HG03045 (cell line): ENCODE measurements at regions not wholly inside any gene's neighbourhood (a gene's known extent, or its start where the extent isn't known, plus 50 kb on each side); places are given as distances from the start of the nearest gene placed in this dataset.

Experiments used
- ATAC-seq: cut with Tn5 transposase; IDR thresholded peaks from one replicate; pipeline ENCODE4 v1.9.1; 2021; ENCODE audit warnings: mild to moderate bottlenecking, moderate library complexity; ENCODE audit not compliant: unreplicated experiment

DNA sequence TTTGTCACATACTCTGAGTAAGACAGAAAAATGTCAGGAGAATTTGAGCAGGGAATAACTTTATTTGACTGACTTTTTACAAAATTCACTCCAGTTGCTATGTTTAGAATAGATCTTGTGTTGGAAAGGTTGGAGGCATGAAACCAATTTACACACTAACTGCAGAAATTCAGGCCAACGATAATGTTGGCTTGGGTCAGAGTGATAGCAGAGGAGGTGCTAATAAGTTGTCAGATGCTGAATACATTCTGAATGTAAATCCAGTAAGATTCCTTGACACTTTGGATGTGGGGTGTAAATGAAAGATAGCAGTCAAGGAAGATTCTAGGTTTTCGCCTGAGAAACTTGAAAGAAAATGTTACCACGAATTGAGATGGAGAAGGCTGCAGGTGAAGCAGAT lies 502.5 kb upstream of the GHITM start:
- no peak for ATAC-seq

DNA sequence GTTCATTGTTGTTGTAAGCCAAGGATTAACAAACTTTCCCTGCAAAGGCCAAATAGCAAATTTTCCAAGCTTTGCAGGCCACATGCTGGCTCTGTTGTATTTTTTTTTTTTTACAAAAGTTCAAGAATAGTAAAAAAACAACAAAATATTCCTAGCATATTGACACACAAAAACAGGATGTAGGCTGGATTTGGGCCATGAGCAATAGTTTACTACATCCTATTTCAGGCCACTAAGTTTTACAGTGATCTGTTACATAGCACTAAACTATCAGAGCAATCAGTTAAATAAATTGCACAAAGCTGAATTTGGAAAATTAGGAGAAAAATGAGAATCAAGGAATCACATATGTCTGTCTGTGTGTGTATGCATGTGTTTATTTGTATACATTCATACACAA lies 491.8 kb upstream of the GHITM start:
- ATAC-seq, result no peak

DNA sequence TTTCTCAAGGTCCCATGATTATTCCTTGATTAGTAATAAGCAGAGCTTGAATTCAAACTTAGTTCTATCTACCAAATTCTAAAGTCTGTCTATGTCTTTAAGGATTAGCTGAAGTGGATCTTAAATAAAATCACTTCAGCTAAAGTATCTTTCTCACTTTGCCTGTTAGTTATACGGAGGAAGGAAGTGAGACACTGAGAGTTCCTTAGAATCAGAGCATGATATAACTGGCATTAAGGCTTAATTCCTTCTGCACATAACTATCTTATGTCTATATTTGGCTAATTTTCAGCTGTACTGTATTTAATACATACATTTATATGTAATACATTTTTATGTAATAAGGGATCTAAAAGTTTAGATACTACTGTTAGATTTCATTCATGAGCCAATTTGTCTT lies 491.1 kb upstream of the GHITM start:
- no peak for ATAC-seq

DNA sequence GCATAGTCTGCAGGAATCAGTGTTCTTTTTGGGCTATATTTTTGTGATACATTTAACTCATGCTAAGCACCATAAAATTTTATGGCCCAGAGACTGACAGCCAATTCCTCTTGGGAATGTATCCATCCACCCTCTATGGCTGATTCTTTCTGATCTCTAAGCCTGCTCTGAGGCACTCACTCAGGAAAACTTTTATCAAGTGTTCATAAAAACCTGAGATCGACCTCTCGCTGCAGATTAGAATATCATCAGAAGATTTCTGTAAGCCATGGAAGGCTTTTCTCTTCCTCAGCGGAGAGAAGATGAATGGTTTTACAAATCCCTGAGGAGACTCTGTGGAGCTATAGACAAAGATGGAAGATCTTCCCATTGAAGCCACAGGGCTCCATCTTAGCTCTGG lies 489.8 kb upstream of the GHITM start:
- no peak for ATAC-seq

DNA sequence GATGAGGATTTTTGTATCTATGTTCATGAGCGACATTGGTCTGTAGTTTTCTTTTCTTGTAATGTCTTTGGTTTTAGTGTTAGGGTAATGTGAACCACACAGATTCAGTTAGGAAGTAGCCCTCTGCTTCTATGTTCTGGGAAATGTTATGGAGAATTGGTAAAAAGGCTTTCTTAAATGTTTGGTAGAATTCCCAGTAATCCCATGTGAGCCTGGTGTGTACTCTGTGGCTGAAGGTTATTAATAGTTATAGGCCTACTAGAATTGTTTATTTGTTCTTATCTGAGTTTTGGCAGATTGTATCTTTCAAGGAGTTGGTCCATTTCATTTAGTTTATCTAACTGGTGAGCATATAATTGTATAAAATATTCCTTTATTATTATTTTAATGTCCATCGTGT lies 484.6 kb upstream of the GHITM start:
- ATAC-seq, result no peak

DNA sequence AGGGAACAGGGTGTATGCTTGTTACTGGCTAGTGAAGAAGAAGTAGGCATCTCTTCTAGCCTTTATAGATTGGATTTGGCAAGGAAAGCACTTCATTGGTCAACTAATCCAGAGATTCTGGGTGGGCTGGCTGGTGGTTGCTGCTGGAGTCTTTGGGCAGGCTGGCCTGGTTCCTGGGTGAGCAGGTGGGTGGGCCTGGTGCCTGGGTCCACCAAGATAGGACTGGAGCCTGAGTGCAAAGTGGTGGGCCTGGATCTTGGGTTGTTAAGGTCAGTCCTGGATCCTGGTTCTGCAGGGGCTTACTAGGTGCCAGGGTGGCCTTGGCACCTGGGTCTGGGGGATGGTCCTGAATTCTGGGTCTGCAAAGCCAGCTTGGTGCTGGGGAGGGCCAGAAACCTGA lies 482.4 kb upstream of the GHITM start:
- ATAC-seq, result no peak

DNA sequence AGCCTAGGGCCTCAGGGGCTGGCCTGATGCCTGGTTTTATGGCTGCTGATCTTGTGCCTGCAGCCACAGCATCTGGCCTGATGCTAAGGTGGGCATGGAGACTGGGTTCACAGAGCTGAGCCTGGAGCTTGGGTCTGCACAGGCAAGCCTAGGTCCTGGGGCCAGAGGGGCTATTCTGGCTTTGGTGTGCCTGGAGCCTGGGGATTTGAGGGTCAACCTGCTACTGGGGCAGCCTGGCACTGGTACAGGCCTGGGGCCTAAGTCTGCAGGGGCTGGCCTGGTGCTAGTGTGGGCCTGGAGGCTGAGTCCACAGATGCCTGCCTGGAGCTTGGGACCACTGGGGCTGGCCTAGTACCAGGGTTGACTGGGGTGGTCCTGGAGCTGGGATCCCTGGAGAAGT lies 481.8 kb upstream of the GHITM start:
- ATAC-seq, result no peak

DNA sequence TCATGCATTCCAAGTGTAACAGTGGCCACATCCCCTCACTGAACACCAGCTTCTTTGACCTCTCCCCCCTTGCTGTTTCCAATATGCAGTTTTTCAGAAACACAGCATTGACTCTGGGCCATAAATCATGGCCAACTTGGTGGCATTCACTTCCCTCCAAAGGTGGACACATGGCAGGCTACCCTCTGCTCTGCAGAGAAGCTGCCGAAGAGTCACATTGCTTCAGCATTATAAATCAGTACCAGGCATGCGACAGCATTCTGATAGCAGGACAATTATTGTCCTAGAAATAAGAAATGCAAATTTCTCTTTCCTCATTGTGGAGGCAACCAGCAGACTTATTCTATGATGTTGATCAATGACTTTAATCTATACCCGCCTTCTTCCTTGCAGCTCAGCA lies 475.4 kb upstream of the GHITM start:
- ATAC-seq, result no peak

DNA sequence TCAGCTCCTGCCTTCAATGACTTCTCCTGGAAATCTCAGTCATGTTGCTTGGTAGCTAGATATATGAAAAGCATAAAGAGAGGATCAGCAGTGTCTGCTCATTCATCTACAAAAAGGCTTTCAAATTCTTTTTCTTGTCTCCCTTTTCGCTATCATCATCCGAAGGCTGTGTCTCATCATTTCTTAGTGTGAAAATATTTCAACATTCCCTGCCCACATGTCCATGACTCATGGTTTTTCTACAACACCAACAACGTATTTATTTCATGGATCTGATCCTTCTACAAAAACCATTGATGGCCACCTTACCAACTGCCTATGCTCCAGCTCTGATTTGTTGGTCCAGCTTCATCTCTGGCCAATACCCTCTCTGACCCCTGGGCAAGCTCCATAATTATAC lies 472.5 kb upstream of the GHITM start:
- ATAC-seq, result no peak

DNA sequence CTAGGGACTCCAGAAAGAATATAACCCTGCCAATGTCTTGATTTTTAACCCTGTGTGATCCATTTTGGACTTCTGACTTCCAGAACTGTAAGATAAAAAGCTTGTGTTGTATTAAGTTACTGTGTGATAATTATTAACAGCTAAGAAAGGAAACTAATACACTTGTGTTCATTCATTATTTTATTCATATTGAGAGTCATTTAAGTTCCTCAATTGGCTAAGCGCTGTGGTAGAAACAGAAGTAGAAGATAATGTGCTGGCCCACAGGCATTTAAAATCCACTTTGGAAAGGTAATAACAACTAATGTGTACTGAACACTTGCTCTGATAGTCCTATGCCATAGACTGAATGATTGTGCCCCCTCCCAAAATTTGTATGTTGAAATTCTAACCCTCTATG lies 471.7 kb upstream of the GHITM start:
- ATAC-seq, result no peak

DNA sequence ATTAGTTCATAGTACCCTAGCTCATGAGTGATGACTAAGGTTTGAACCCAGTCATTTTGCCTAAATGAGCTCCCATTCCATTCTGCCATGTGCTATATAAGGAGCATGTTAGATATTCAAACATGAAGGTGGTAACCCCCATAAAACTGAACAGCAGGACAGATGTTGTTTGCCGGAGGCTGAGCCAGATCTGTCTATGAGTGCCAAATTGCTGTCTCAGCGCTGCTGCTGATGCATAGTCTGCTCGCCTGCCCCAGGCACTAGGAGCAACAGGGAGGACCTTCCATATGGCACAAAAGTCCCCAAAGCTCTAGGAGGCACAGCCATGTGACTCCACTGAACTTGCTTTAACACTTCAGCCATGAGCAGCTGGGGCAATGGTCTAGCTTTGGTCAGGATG lies 466.0 kb upstream of the GHITM start:
- no peak for ATAC-seq

DNA sequence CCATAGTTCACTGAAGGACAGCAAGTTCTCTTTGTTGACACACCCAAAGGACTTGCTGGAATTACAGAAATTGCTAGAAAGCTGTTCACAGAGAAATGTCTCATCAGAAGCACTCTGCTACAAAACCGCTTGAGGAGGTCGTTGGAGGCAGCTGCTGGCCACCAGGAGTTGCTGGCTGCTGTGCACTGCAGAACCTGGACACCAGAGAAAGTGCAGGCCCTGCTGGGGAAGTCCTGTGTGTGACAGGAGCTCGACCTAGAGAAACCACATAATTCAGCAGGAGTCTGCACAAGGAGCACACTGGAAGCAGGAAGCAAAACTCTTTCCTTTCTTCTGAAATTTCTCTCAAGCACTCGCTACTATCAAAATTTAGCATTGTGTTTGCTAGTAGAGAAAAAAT lies 461.5 kb upstream of the GHITM start:
- no peak for ATAC-seq

DNA sequence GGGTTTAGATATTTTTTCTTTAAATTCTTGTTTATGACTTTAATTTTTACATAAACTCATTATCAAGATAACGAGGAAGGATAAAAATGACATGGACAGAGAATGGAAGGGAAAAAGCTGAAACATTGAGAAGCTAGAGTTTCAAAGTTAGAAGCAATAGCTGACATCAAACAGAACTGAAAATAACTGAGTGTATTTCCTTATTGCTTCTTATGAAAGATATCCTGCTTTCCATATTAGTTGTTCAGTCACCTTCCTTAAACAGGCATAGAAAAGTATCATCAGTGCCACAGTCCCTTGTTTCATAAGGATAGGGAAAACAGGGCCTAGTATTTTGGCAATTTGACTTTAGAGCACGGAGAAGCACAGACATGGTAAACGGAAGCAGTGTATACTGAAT lies 460.5 kb upstream of the GHITM start:
- peak; percentile 31 for ATAC-seq

DNA sequence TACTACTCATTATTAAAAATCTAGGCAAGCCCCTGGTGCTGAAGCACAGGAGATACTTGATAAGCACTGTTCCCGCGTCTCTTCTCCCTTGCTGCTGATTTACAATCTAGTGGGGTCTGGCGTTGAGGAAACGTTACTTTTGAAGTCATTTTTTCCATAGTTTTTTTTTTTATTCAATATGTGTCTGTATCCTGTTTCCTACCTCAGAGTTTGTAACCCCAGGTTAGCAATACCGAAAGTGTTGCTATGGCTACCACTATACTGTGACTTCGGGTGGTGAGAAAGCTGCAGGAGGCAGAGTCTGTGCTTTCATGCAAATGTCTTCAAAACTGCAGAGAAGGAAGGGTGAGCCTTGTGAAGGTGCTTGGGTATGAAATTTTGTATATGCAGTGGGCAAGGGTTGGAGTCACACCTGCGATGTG lies 458.8 kb upstream of the GHITM start:
- peak; percentile 98 for ATAC-seq

DNA sequence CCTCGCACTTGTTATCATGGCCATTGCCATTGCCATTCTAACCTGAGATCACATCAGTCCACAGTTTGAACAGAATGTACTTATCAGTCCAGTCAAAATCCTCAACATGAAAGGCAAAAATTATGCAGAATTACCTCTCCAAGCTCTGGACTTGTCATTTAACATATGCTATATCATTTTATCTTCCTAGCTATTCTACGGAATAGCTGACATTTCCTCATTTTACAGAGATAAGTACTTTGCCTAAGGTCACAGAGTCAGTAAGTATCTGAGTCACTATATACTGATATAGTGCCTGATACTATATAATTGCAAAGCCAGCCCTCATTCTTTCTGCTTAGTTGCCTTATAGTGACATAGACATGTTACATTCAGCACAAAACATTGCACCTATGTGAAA lies 456.9 kb upstream of the GHITM start:
- no peak for ATAC-seq

DNA sequence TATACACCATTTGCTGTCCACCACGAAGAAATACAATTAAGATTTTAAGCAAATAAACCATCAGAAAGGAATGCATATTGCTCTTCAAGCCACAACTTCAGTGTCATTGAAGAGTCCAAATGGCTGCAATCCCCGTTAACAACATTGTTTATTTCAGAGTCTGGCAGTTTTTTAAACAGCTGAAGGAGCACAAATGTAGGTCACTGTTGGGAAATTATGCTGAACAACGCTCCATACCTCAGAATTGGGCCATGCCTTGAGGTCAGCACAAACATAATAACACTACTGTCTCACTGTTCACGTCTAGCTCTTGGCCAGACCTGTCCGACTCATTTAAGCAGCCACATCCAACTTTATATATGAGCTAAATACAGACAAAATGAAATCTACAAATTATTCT lies 453.9 kb upstream of the GHITM start:
- no peak for ATAC-seq

DNA sequence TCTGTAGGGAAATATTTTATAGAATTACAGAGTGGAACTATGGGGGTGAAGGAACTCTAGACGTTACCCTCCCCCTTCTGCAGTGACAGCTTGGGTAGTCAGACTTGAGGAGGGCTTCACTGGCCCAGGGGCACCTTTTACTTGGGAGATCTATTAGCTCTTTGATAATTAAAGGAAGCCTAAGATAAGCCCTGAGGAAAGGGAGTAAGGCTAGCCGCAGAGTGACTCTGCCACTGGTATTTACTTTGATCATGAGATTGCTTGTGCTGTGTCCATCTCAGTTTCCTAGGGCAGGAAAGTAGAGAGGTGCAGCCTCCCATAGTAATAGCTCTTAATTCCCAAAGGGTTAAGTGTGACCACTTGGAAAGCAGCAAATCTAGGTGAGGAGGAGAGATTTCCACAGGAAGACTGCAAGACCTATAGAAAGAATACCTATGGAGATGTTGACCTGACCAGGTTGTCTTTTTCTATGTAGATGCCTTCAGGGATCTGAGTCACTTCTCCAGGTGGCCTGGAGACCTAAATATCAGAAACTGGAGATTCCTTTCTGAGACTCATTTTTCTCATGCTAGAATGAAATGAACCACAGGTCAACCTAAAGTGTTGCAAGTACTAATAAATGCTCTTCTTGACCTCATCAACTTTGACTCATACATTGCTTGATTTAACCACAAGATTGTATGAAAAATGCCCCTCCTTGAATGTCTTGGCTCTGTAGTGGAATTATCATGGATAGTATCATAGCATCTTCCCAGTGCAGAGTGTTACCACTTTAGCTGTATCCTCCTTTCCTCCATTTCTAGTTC lies 447.3 kb upstream of the GHITM start:
- ATAC-seq, result no peak

DNA sequence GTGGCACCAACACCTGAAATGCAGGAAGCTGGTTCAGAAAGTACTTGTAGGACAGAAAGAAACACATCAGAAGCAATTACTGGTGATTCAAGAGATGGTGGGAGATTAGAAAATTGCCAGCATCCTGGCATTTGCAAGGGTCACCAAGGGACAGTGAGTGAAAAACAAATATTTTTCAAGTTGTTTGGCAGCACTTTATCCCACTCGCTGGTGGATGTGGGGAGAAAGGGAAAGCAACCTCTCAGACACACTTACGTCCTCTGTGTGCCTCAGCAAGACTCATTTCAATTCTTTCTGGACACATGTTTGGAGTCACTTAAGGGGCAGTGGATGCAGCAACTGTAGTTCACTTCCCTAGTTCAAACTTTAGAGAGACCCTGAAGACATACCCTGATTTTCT lies 440.4 kb upstream of the GHITM start:
- ATAC-seq, result no peak

DNA sequence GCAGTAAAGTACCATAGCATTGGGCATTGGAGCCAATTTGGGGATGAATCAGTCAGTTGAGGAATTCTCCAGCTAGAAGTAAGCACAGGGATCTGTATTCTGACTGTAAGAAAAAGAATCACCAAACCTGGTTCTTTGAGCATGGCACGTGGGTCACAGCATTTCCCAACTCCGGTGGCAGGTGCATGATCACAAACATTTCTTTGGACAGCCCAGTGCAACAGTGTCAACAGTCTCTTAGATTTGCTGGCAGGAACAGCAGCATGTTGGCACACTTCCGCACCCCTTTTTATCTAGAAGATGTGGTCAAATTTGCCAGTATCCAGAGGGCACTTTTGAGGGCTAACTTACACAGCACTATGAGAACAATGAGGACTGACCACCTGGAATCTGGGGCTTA lies 437.5 kb upstream of the GHITM start:
- no peak for ATAC-seq

DNA sequence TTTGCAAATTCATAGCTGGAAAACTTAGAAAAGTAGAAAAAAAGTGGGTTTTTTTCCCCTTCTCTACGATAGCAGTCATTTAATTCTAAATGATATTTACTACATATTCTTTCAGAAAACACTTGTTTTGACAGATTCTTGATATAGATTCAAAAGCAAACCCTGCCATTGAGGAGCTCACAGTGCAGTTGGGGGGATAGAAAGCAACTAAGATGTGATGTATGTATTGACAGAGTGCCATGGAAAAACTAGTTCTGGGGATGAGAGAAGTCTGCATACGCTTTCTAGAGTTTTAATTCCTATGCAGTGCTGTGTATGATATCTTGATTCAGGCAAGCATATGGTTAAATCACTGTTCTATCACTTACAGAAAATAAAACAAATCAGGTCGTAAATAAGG lies 436.6 kb upstream of the GHITM start:
- ATAC-seq, result no peak

DNA sequence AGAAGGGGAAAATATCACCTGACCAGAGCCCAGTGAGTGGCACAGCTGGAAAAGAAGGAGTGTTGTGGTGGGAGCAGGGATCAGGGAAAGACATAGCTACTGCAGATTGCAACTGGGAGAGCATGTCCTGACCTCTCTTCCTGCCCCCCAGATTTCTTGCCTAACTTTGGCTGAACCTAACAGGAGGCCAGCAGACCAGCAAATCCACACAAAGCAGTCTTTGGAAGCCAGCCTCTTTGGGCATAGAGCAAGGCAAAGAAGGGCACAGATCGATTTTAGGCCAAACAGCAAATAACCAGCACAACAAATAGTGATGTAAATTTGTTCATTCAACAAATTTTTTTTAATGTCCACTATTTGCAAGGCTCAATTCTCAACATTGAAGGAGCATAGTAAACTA lies 433.2 kb upstream of the GHITM start:
- no peak for ATAC-seq

DNA sequence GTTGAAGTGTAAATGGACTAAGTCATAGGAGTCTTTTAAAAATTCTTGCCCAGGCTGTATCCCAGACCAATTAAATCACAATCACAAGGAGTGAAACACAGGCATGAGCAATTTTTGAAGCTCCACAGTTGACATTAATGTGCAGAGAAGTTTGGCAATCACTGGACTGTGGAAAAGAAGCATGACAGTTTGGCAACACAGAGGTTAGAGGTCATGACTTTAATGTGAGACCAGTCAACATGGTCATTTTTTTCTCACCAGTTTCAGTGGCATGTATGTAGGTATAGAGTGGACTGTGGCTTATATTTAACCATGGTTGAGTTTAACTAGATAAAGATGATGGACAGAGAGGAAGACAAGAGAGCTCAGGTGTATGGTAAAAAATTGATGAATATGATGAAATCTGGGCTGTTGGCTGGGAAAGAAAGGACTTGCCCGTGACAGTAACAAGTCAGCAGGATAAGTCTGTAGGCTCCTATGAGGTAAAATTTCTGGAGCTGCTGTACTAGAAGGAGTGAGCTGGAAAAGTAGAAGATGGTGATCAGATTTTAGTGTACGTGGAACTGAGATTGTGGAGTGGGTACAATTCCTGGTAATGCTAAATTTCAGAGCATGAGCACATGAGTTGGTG lies 432.2 kb upstream of the GHITM start:
- no peak for ATAC-seq

DNA sequence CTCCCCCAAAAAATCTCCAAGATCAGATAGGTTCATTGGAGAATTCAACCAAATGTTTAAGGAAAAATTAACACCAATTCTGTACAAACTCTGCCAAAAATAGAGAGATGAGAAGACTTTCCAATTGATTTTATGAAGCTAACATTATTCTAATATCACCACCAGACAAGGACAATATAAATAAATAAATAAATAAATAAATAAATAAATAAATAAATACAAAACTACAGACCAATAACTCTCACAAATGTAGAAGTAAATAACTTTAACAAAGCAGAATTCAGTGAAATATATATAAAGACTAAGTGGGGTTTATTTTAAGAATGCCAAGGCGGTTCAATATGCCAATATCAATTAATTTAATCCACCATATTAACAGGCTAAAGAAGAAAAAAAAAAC lies 425.9 kb upstream of the GHITM start:
- no peak for ATAC-seq
